A673 (cell line): ENCODE measurements at regions not wholly inside any gene's neighbourhood (a gene's known extent, or its start where the extent isn't known, plus 50 kb on each side); places are given as distances from the start of the nearest gene placed in this dataset.
"Not testable (repeated sequence)": the region's sequence is repeated elsewhere in the genome, so short reads cannot be mapped to it uniquely, and the experiment has no call there.

Source experiments
- BruUV-seq: library from RNA; stranded (reverse); fragments of 400-500 nt; replicated peaks from 2 replicates; lab custom pipeline; 2021; lab: Mats Ljungman, UMichigan
- CTCF ChIA-PET: fragments of 300-600 bp; sonication (Branson Sonifier 250); formaldehyde crosslinking; loops from one replicate; lab custom pipeline; 2022; ENCODE audit warnings: antibody characterized with exemption; lab: Charles Lee
- POLR2A ChIA-PET: fragments of 300-600 bp; sonication (Branson Sonifier 250); formaldehyde crosslinking; loops from one replicate; lab custom pipeline; 2022; ENCODE audit warnings: antibody characterized with exemption; ENCODE audit not compliant: low non-redundant PET; lab: Charles Lee
- DNase-seq: peaks from one replicate; pipeline ENCODE4 v3.0.0-alpha.2; 2015; ENCODE audit warnings: low spot score
- H3K27ac ChIP-seq: fragments of 200-600 bp; sonication (generic); 2 replicates; pipeline ENCODE4 v1.5.1; 2016; ENCODE audit warnings: mixed run types, low read depth, mild to moderate bottlenecking, mixed read lengths, antibody characterized with exemption, low read length; ENCODE audit not compliant: poor library complexity, severe bottlenecking
- H3K27me3 ChIP-seq: fragments of 200-600 bp; sonication (generic); replicated peaks from 2 replicates; pipeline ENCODE4 v1.6.1; 2017; ENCODE audit warnings: mixed run types, low read depth, mild to moderate bottlenecking, mixed read lengths, antibody characterized with exemption, low read length; ENCODE audit not compliant: insufficient read depth, poor library complexity
- H3K36me3 ChIP-seq: fragments of 200-600 bp; sonication (generic); 2 replicates; pipeline ENCODE4 v1.6.1; 2016; ENCODE audit warnings: mixed run types, mild to moderate bottlenecking, mixed read lengths, antibody characterized with exemption, low read length; ENCODE audit not compliant: insufficient read depth, poor library complexity, severe bottlenecking
- H3K4me1 ChIP-seq: fragments of 200-600 bp; sonication (generic); 2 replicates; pipeline ENCODE4 v1.6.1; 2017; ENCODE audit warnings: mixed run types, mild to moderate bottlenecking, mixed read lengths, antibody characterized with exemption, low read length; ENCODE audit not compliant: insufficient read depth, poor library complexity, severe bottlenecking
- H3K4me3 ChIP-seq: fragments of 200-600 bp; sonication (generic); 2 replicates; pipeline ENCODE4 v1.5.1; 2016; ENCODE audit warnings: low read depth, mixed run types, mild to moderate bottlenecking, mixed read lengths, low read length; ENCODE audit not compliant: poor library complexity, severe bottlenecking
- H3K9me3 ChIP-seq: fragments of 200-600 bp; sonication (generic); 2 replicates; pipeline ENCODE4 v1.6.1; 2016; ENCODE audit warnings: mixed run types, low read depth, mild to moderate bottlenecking, mixed read lengths, antibody characterized with exemption, low read length; ENCODE audit not compliant: poor library complexity, severe bottlenecking
- EZH2 ChIP-seq: fragments of 200-600 bp; sonication (generic); IDR thresholded peaks from 2 replicates; pipeline ENCODE4 v1.6.1; 2017; ENCODE audit warnings: borderline replicate concordance, low read depth, mild to moderate bottlenecking, mixed read lengths, antibody characterized with exemption, low read length; ENCODE audit not compliant: poor library complexity, severe bottlenecking
- intact Hi-C: fragments of 100-400 bp; cut with micrococcal nuclease; formaldehyde crosslinking; loops from one replicate; pipeline ENCODE4 v1.10.0; 2022; ENCODE audit not compliant: unreplicated experiment
- TF ChIP-seq, protein P1 (sequence below): fragments of 300-800, 200-600 bp; sonication (generic); conservative IDR thresholded peaks from 2 replicates; pipeline ENCODE4 v1.5.1; 2017; ENCODE audit warnings: low read depth, mild to moderate bottlenecking, antibody characterized with exemption, low read length, moderate library complexity, mixed read lengths

DNA sequence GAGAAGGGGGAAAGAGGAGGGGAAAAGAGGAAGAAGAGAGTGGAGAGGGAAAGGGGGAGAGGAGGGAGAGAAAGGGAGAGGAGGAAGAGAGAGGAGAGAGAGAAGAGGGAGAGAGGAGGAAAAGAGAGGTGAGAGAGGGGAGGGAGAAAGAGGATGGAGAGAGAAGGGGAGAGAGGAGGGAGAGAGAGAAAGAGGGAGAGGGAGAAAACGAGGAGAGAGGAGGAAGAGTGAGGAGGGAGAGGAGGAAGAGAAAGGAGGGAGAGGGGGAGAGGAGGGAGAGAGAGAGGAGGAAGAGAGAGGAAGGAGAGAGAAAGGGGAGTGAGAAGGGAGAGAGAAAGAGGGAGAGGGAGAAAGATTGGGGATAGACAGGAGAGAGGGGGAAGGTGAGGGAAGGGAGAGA lies 197.6 kb upstream of the FOXK1 start:
- POLR2A ChIA-PET = no interaction called here
- CTCF ChIA-PET = no interaction called here
- BruUV-seq = no TSS peak
- Histone ChIP-seq H3K27me3 (no peaks in the 10 kb centered on the region), H3K27ac (no peak overlapping the region), H3K4me3 (no peak overlapping the region), H3K4me1 (no peaks in the 10 kb centered on the region), H3K36me3 (no peaks in the 10 kb centered on the region), H3K9me3 (no peaks in the 10 kb centered on the region)
- DNase-seq = no peak
- TF ChIP-seq, protein P1, sequence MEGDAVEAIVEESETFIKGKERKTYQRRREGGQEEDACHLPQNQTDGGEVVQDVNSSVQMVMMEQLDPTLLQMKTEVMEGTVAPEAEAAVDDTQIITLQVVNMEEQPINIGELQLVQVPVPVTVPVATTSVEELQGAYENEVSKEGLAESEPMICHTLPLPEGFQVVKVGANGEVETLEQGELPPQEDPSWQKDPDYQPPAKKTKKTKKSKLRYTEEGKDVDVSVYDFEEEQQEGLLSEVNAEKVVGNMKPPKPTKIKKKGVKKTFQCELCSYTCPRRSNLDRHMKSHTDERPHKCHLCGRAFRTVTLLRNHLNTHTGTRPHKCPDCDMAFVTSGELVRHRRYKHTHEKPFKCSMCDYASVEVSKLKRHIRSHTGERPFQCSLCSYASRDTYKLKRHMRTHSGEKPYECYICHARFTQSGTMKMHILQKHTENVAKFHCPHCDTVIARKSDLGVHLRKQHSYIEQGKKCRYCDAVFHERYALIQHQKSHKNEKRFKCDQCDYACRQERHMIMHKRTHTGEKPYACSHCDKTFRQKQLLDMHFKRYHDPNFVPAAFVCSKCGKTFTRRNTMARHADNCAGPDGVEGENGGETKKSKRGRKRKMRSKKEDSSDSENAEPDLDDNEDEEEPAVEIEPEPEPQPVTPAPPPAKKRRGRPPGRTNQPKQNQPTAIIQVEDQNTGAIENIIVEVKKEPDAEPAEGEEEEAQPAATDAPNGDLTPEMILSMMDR = no peak
- no peak for TF ChIP-seq EZH2
- intact Hi-C loops = no loop called here

DNA sequence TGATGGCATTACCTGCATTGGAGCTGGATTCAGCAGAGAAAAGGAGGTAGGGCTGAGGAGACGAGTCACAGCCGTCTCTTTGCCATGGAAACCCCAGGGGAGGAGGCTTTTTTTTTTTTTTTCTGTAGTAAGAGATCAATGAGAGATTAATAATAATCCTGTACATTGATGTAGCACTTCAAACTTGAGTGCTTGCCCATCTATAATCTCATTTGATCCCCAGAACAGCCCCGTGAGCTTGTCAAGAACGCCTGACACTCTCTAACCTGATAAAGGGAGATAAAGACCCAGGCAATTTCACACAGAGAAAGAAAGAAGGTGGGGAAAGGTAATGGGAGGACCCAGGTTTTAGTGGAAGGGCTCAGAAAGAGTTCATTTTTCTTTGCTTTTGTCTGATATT lies 195.2 kb upstream of the FOXK1 start:
- DNase-seq = no peak
- BruUV-seq = no TSS peak
- intact Hi-C loops = no loop called here
- Histone ChIP-seq H3K9me3 (no peaks in the 10 kb centered on the region), H3K4me3 (no peak overlapping the region), H3K4me1 (no peaks in the 10 kb centered on the region), H3K36me3 (no peaks in the 10 kb centered on the region), H3K27ac (no peak overlapping the region), H3K27me3 (no peaks in the 10 kb centered on the region)
- TF ChIP-seq EZH2 = no peak
- TF ChIP-seq, protein P1 = no peak
- ChIA-PET CTCF (no interaction called here), POLR2A (no interaction called here)

DNA sequence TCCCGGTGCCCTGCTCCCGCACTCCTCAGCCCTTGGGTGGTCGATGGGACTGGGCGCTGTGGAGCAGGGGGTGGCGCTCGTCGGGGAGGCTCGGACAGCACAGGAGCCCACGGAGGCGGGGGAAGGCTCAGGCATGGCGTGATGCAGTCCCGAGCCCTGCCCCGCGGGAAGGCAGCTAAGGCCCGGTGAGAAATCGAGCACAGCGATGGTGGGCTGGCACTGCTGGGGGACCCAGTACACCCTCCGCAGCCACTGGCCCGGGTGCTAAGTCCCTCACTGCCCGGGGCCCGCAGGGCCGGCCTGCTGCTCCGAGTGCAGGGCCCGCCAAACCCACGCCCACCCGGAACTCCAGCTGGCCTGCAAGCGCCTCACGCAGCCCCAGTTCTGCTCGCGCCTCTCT lies 185.2 kb upstream of the FOXK1 start:
- POLR2A ChIA-PET = interaction anchor here (0.5 kb wide), 1 partner anchor 1325 kb away, joined by 8 read pairs; no protein-coding TSS in a partner anchor
- H3K4me1 ChIP-seq, CTCF ChIA-PET, intact Hi-C loops, H3K36me3 ChIP-seq, BruUV-seq, H3K4me3 ChIP-seq, DNase-seq, H3K27me3 ChIP-seq, H3K9me3 ChIP-seq, H3K27ac ChIP-seq: not testable (repeated sequence)

DNA sequence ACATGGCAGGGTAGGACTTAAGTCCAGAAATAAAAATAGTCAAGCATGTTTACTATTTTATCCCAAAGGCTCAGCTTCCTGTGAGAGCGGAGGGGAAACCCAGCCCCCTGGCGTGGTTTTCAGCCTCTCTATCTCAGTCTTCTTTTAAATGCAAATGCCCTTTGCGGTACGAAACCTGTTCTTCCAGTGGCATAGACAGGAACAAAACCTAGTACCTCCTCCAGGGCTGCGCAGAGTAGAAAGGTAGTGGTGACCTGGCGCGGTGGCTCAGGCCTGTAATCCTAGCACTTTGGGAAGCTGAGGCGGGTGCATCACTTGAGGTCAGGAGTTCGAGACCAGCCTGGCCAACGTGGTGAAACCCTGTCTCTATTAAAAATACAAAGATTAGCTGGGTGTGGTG lies 181.3 kb upstream of the FOXK1 start:
- intact Hi-C loops = no loop called here
- TF ChIP-seq, protein P1 = no peak
- TF ChIP-seq EZH2 = no peak
- no peak for DNase-seq
- ChIA-PET CTCF (no interaction called here), POLR2A (no interaction called here)
- no TSS peak for BruUV-seq
- Histone ChIP-seq H3K36me3 (no peaks in the 10 kb centered on the region), H3K27ac (no peak overlapping the region), H3K9me3 (peaks cover 6% of the 10 kb centered on the region), H3K4me3 (no peak overlapping the region), H3K4me1 (no peaks in the 10 kb centered on the region), H3K27me3 (no peaks in the 10 kb centered on the region)

DNA sequence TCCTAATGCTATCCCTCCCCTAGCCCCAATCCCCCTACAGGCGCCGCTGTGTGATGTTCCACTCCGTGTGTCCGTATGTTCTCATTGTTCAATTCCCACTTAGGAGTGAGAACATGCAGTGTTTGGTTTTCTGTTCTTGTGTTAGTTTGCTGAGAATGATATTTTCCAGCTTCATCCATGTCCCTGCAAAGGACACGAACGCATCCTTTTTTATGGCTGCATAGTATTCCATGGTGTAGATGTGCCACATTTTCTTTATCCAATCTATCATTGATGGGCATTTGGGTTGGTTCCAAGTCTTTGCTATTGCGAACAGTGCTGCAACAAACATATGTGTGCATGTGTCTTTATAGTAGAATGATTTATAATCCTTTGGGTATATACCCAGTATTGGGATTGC lies 174.2 kb upstream of the FOXK1 start:
- H3K4me1 ChIP-seq, BruUV-seq, H3K27ac ChIP-seq, DNase-seq, H3K36me3 ChIP-seq, POLR2A ChIA-PET, intact Hi-C loops, H3K27me3 ChIP-seq, H3K9me3 ChIP-seq, H3K4me3 ChIP-seq, CTCF ChIA-PET: not testable (repeated sequence)
